Activated naive CD8-positive, alpha-beta T cell treated with anti-CD3 and anti-CD28 coated beads for 36 hours (primary cell): ENCODE measurements at regions not wholly inside any gene's neighbourhood (a gene's known extent, or its start where the extent isn't known, plus 50 kb on each side); places are given as distances from the start of the nearest gene placed in this dataset.

Source experiments
- DNase-seq: peaks from one replicate; pipeline ENCODE4 v3.0.0; 2021
- H3K27ac Mint-ChIP-seq: one replicate; pipeline ENCODE4 v1.8.0; 2022; ENCODE audit warnings: mild to moderate bottlenecking, moderate library complexity, mixed read lengths
- H3K27me3 Mint-ChIP-seq: one replicate; pipeline ENCODE4 v1.8.0; 2022; ENCODE audit warnings: mild to moderate bottlenecking, mixed read lengths
- H3K36me3 Mint-ChIP-seq: one replicate; pipeline ENCODE4 v1.8.0; 2021; ENCODE audit warnings: mild to moderate bottlenecking, mixed read lengths
- H3K4me1 Mint-ChIP-seq: one replicate; pipeline ENCODE4 v1.8.0; 2021; ENCODE audit warnings: mixed read lengths
- H3K4me3 Mint-ChIP-seq: one replicate; pipeline ENCODE4 v1.8.0; 2022; ENCODE audit warnings: mild to moderate bottlenecking, moderate library complexity, mixed read lengths
- H3K9me3 Mint-ChIP-seq: one replicate; pipeline ENCODE4 v1.8.0; 2022; ENCODE audit warnings: mixed read lengths

GRCh38 chr9:90013778-90014177 lies 409.0 kb downstream of the GADD45G start:
- Mint-ChIP-seq H3K27me3 (peaks cover 3% of the 10 kb centered on the region), H3K36me3 (no peaks in the 10 kb centered on the region), H3K9me3 (no peaks in the 10 kb centered on the region), H3K4me1 (peaks cover 1% of the 10 kb centered on the region), H3K27ac (no peak overlapping the region), H3K4me3 (no peak overlapping the region)
- no peak for DNase-seq

- Mint-ChIP-seq H3K4me3 (no peak overlapping the region), H3K27ac (no peak overlapping the region), H3K4me1 (peaks cover 2% of the 10 kb centered on the region), H3K36me3 (no peaks in the 10 kb centered on the region), H3K27me3 (peaks cover 3% of the 10 kb centered on the region), H3K9me3 (no peaks in the 10 kb centered on the region)
- no peak for DNase-seq
Measured at GRCh38 chr9:90014421-90014820, 409.6 kb downstream of the GADD45G start.

GRCh38 chr9:90016272-90016671 lies 411.5 kb downstream of the GADD45G start:
- Mint-ChIP-seq H3K36me3 (no peaks in the 10 kb centered on the region), H3K4me3 (no peak overlapping the region), H3K9me3 (no peaks in the 10 kb centered on the region), H3K27me3 (peaks cover under 1% of the 10 kb centered on the region), H3K4me1 (peaks cover 2% of the 10 kb centered on the region), H3K27ac (no peak overlapping the region)
- DNase-seq, result no peak

GRCh38 chr9:90017679-90018078 lies 412.9 kb downstream of the GADD45G start:
- Mint-ChIP-seq H3K27me3 (no peaks in the 10 kb centered on the region), H3K4me3 (no peak overlapping the region), H3K27ac (no peak overlapping the region), H3K9me3 (no peaks in the 10 kb centered on the region), H3K36me3 (no peaks in the 10 kb centered on the region), H3K4me1 (peaks cover 2% of the 10 kb centered on the region)
- DNase-seq, result no peak

GRCh38 chr9:90018688-90019087 lies 413.9 kb downstream of the GADD45G start:
- Mint-ChIP-seq H3K4me3 (no peak overlapping the region), H3K27me3 (peaks cover 2% of the 10 kb centered on the region), H3K9me3 (no peaks in the 10 kb centered on the region), H3K4me1 (peaks cover 2% of the 10 kb centered on the region), H3K27ac (no peak overlapping the region), H3K36me3 (no peaks in the 10 kb centered on the region)
- DNase-seq, result no peak

- DNase-seq, result no peak
- Mint-ChIP-seq H3K27ac (no peak overlapping the region), H3K9me3 (no peaks in the 10 kb centered on the region), H3K4me1 (peaks cover 2% of the 10 kb centered on the region), H3K4me3 (no peak overlapping the region), H3K27me3 (peaks cover 4% of the 10 kb centered on the region), H3K36me3 (no peaks in the 10 kb centered on the region)
Measured at GRCh38 chr9:90019626-90020025, 414.8 kb downstream of the GADD45G start.

GRCh38 chr9:90020276-90020871 lies 415.6 kb downstream of the GADD45G start:
- Mint-ChIP-seq H3K4me1 (peaks cover 2% of the 10 kb centered on the region), H3K36me3 (no peaks in the 10 kb centered on the region), H3K27me3 (peaks cover 9% of the 10 kb centered on the region), H3K4me3 (no peak overlapping the region), H3K9me3 (no peaks in the 10 kb centered on the region), H3K27ac (no peak overlapping the region)
- no peak for DNase-seq

GRCh38 chr9:90021216-90021906 lies 416.5 kb downstream of the GADD45G start:
- Mint-ChIP-seq H3K27me3 (peaks cover 9% of the 10 kb centered on the region), H3K36me3 (no peaks in the 10 kb centered on the region), H3K27ac (no peak overlapping the region), H3K9me3 (no peaks in the 10 kb centered on the region), H3K4me3 (no peak overlapping the region), H3K4me1 (peaks cover 2% of the 10 kb centered on the region)
- DNase-seq, result no peak

- no peak for DNase-seq
- Mint-ChIP-seq H3K27me3 (peaks cover 9% of the 10 kb centered on the region), H3K36me3 (no peaks in the 10 kb centered on the region), H3K9me3 (no peaks in the 10 kb centered on the region), H3K27ac (no peak overlapping the region), H3K4me1 (peaks cover 2% of the 10 kb centered on the region), H3K4me3 (no peak overlapping the region)
Measured at GRCh38 chr9:90022474-90022873, 417.7 kb downstream of the GADD45G start.

- Mint-ChIP-seq H3K9me3 (no peaks in the 10 kb centered on the region), H3K36me3 (no peaks in the 10 kb centered on the region), H3K27ac (no peak overlapping the region), H3K4me3 (no peak overlapping the region), H3K4me1 (no peaks in the 10 kb centered on the region), H3K27me3 (peaks cover 9% of the 10 kb centered on the region)
- no peak for DNase-seq
Measured at GRCh38 chr9:90023861-90024260, 419.0 kb downstream of the GADD45G start.

GRCh38 chr9:90024409-90024808 lies 419.6 kb downstream of the GADD45G start:
- Mint-ChIP-seq H3K36me3 (no peaks in the 10 kb centered on the region), H3K4me1 (no peaks in the 10 kb centered on the region), H3K27me3 (peaks cover 9% of the 10 kb centered on the region), H3K27ac (no peak overlapping the region), H3K9me3 (no peaks in the 10 kb centered on the region), H3K4me3 (no peak overlapping the region)
- DNase-seq, result no peak

GRCh38 chr9:90024823-90025222 lies 420.0 kb downstream of the GADD45G start:
- peaks cover 9% of the 10 kb centered on the region for H3K27me3 Mint-ChIP-seq
- no peaks in the 10 kb centered on the region for H3K4me1 Mint-ChIP-seq
- no peaks in the 10 kb centered on the region for H3K36me3 Mint-ChIP-seq
- no peak for DNase-seq
- H3K27ac Mint-ChIP-seq, result no peak overlapping the region
- no peak overlapping the region for H3K4me3 Mint-ChIP-seq
- H3K9me3 Mint-ChIP-seq, result no peaks in the 10 kb centered on the region

- Mint-ChIP-seq H3K9me3 (no peaks in the 10 kb centered on the region), H3K36me3 (no peaks in the 10 kb centered on the region), H3K27me3 (peaks cover 9% of the 10 kb centered on the region), H3K27ac (no peak overlapping the region), H3K4me1 (no peaks in the 10 kb centered on the region), H3K4me3 (no peak overlapping the region)
- DNase-seq, result no peak
Measured at GRCh38 chr9:90025816-90026215, 421.0 kb downstream of the GADD45G start.

GRCh38 chr9:90027296-90027790 lies 422.5 kb downstream of the GADD45G start:
- H3K9me3 Mint-ChIP-seq, result no peaks in the 10 kb centered on the region
- peaks cover 9% of the 10 kb centered on the region for H3K27me3 Mint-ChIP-seq
- no peaks in the 10 kb centered on the region for H3K36me3 Mint-ChIP-seq
- no peak overlapping the region for H3K27ac Mint-ChIP-seq
- no peak overlapping the region for H3K4me3 Mint-ChIP-seq
- no peak for DNase-seq
- no peaks in the 10 kb centered on the region for H3K4me1 Mint-ChIP-seq

GRCh38 chr9:90029386-90029785 lies 424.6 kb downstream of the GADD45G start:
- Mint-ChIP-seq H3K36me3 (no peaks in the 10 kb centered on the region), H3K9me3 (no peaks in the 10 kb centered on the region), H3K27ac (no peak overlapping the region), H3K27me3 (peaks cover 5% of the 10 kb centered on the region), H3K4me3 (no peak overlapping the region), H3K4me1 (no peaks in the 10 kb centered on the region)
- DNase-seq, result no peak

- no peak overlapping the region for H3K4me3 Mint-ChIP-seq
- no peak overlapping the region for H3K27ac Mint-ChIP-seq
- no peaks in the 10 kb centered on the region for H3K4me1 Mint-ChIP-seq
- no peak for DNase-seq
- H3K36me3 Mint-ChIP-seq, result no peaks in the 10 kb centered on the region
- peaks cover 1% of the 10 kb centered on the region for H3K27me3 Mint-ChIP-seq
- no peaks in the 10 kb centered on the region for H3K9me3 Mint-ChIP-seq
Measured at GRCh38 chr9:90029996-90030395, 425.2 kb downstream of the GADD45G start.
